ENCODE measurements at regions not wholly inside any gene's neighbourhood (a gene's known extent, or its start where the extent isn't known, plus 50 kb on each side); places are given as distances from the start of the nearest gene placed in this dataset.

DNA sequence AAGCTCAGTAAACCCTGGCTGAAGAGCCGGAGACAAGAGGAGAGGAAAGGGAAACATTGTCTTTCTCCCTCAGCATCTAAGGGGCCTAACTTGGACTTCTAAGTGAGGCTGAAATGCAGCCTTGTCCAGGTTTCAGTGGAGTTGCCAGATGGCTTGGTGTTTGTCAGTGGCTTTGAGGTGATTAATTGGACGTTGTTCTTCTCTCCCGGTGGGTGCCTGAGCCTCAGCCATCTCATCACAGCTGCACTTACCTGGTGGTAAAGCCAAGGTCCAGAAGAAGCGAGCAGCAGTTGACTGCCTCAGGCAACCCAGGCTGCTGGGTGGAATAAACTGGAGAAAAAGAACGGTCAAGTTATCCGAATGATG is 202.2 kb upstream of the NLRP1 start:
- no peak for DNase-seq (ENCODE audit: low read depth)

DNA sequence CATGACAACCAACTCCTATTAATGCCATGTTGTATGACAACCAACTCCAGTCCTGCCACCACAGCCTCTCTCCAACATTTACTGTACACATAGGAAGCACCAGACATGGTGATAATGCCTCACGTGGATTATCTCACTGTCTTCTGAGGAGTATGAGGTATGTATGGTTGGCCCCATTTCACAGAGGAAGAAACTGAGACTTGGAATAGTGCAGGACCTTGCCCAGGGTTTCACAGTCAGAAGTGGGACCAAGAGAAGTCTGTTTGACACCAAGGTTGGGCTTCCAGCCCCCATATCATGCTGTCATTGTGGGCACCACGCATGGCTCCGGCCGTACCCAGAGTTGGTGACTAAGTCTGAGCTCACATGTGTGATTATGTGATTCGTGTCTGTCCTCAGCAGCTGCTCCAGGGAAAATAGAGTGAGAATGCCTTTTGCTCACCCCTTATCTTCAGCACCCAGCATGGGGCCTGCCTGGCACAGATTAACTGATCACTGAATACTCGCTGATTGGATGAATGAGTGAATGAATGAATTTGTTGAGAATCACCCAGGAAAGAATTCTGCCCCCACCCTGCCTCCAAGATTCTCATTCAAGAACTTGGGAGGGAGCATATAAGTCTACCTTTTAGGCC is 204.1 kb upstream of the NLRP1 start:
- DNase-seq (ENCODE audit: low read depth) = no peak

- no peak for DNase-seq (ENCODE audit: low read depth)
Observed at GRCh38 chr17:5789528-5789927, 205.2 kb upstream of the NLRP1 start.

DNA sequence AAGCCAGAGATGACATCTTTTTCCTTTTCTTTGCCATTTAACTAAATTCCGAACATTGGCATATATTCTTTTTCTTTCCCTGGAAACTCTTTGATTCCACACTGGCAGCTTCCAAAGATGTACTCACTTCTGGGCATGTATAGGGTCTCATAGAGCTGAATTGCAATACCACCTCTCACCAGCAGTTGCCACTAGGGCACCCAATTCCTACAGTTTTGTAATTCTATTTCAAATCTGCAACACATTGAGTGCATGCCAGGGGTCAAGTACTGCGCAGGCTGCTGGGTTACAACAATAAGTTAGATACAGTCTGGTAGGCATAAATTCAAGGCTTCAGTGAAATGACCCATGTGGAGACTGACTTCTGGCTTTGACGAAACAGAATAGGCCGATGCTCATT is 208.8 kb upstream of the NLRP1 start:
- no peak for DNase-seq (ENCODE audit: low read depth)

DNA sequence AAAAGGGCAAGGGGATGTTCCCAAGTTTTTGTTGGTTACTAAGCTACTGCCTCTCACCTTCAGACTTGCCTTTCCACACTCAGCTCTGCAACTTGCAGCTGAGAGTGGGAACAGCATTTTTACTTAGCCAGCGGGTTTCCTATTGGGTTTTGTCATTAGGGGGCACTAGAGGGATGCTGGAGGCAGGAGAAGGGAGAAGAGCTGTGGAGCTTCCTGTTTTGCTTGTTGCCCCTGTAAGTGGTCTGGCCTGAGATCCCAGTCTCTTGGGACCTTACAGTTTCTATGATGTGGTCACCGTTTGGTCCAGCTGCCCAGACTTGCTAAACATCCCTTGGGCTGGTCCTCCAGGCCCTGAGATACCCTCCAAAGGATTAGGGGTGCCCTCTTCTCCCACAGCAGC is 209.6 kb upstream of the NLRP1 start:
- no peak for DNase-seq (ENCODE audit: low read depth)

GRCh38 chr17:5794385-5794784 is 210.1 kb upstream of the NLRP1 start:
- DNase-seq (ENCODE audit: low read depth) = no peak

DNA sequence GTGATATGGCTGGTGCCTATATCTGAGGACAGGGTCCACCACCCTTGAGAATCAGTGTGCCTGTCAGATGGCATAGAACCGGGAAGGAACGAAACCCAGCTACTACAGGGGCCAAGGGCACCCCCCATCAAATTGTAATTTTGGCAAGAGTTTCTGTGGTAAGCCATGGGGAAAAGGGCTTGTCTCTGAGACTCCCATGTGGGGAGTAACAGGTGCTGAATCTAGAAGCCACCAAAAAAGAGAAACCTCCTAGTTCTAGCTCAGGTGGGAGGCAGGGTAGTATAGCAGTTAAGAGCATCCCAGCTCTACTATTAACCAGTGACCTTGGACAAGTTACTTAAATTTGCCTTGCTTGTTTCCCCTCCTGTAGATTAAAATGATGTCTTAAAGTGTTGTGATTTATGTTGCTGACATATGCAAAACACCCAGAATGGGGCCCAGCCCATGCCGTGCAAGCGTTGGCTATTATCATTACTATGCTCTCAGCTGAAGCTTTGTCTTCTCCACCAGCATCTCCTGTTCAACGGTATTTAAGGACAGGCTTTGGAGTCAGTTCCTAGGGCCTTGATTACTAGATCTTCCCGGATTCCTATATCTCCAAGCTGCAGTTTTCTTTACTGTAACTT is 210.7 kb upstream of the NLRP1 start:
- DNase-seq (ENCODE audit: low read depth) = no peak

DNA sequence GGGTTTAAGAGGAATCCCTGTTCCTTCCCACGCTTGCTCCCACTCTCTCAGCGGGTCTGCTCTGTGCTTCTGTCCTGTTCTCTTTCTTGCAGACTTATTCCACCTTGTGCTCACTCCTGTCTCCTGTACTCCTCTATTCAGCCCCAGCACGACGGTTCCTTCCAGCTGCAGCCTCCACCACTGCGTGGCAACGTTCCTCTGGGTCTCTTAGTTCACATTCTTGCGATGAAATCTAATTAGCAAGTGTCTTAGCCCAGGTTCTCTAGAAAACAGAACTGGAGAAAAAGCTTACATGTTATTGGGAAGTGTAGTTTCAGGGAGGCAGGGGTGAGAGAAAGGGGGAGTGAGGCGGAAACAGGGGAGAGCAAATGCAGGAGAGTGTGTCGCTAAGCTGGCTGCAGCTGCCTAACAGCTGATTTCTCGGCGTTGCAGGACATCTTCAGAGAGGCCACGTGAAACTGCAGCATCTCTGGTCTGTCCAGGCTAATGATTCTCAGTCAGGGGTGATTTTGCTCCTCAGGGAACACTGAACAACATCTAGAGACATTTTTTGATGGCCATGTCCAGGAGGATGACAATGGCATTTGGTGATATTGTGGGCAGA is 213.2 kb upstream of the NLRP1 start:
- DNase-seq (ENCODE audit: low read depth) = no peak

GRCh38 chr17:5798094-5798493 is 213.8 kb upstream of the NLRP1 start:
- DNase-seq (ENCODE audit: low read depth) = no peak

DNA sequence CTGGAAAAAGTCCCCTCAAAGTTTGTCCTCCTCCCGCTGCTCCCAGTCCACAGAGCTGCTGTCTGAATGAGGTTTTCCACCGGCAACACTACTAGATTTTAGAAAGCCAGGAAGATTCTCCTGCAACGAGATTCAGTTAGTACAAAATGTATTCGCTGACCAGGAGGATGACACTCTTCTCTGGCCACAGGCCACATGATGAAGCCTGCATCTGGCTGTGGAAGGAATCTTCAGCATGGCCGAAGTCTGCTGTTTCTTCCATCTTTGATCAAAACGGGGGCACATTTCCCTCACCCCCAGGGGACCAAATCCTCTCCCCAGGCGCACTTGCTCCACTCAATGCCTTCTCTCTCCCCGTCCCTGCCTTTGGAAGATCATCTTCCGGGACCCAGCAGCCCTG is 215.8 kb upstream of the NLRP1 start:
- DNase-seq (ENCODE audit: low read depth) = no peak

DNA sequence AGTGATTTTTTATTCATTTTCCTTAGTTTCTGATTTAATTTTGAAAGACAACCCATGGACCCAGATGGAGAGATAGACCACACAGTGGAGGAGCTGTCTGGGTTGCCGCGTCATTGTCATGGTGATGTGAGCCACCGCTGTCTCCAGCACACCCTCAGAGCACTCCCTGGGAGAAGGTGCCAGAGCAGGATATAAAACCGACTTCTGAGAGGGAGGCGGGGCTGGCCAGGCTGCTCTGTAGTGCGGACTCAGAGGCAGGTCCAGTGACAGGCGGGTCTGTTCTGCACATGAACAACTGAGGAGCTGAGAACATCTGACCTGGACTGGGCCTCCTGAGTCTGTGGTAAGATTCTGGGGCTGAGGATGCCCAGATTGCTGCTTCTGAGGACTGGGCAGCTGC is 216.3 kb upstream of the NLRP1 start:
- DNase-seq (ENCODE audit: low read depth) = no peak

- DNase-seq (ENCODE audit: low read depth) = no peak
Observed at GRCh38 chr17:5804251-5804650, 219.9 kb upstream of the NLRP1 start.

- no peak for DNase-seq (ENCODE audit: low read depth)
Observed at GRCh38 chr17:5809056-5809455, 224.7 kb upstream of the NLRP1 start.

GRCh38 chr17:5809580-5810188 is 225.4 kb upstream of the NLRP1 start:
- DNase-seq (ENCODE audit: low read depth) = no peak

DNA sequence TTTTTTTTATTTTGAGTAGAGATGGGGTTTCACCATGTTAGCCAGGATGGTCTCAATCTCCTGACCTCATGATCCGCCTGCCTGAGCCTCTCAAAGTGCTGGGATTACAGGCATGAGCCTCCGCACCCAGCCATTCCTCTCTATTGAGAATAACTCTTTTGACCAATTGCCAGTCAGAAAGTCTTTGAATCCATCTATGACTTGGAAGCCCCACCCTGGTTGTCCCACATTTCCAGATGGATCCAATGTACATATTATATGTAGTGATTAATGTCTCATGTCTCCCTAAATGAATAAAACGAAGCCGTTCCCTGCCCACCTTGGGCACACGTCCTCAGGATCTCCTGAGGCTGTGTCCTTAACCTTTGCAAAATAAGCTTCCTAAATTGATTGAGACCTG is 228.3 kb upstream of the NLRP1 start:
- no peak for DNase-seq (ENCODE audit: low read depth)

- DNase-seq (ENCODE audit: low read depth) = no peak
Observed at GRCh38 chr17:5813357-5813756, 229.0 kb upstream of the NLRP1 start.

GRCh38 chr17:5815396-5815795 is 231.1 kb upstream of the NLRP1 start:
- DNase-seq (ENCODE audit: low read depth) = no peak

GRCh38 chr17:5816491-5817070 is 232.3 kb upstream of the NLRP1 start:
- DNase-seq (ENCODE audit: low read depth) = no peak

GRCh38 chr17:5817475-5818395 is 233.4 kb upstream of the NLRP1 start:
- DNase-seq (ENCODE audit: low read depth) = no peak

GRCh38 chr17:5819396-5819795 is 235.1 kb upstream of the NLRP1 start:
- no peak for DNase-seq (ENCODE audit: low read depth)

- no peak for DNase-seq (ENCODE audit: low read depth)
Observed at GRCh38 chr17:5819921-5820685, 235.8 kb upstream of the NLRP1 start.
